H9 (cell line): ENCODE measurements at regions not wholly inside any gene's neighbourhood (a gene's known extent, or its start where the extent isn't known, plus 50 kb on each side); places are given as distances from the start of the nearest gene placed in this dataset.

Source experiments
- DNase-seq: peaks from one replicate; pipeline ENCODE4 v3.0.0-alpha.2; 2017
- H2AFZ ChIP-seq: one replicate; pipeline ENCODE4 v1.6.1; 2013; ENCODE audit warnings: mild to moderate bottlenecking, low read length, control low read depth, moderate library complexity
- H2AK5ac ChIP-seq: 2 replicates; pipeline ENCODE4 v1.6.1; 2013; ENCODE audit warnings: low read length, control low read depth, mixed read lengths; ENCODE audit not compliant: insufficient read length
- H2BK120ac ChIP-seq: one replicate; pipeline ENCODE4 v1.6.1; 2013; ENCODE audit warnings: low read depth, mild to moderate bottlenecking, low read length, control low read depth, inconsistent platforms; ENCODE audit not compliant: poor library complexity, severe bottlenecking
- H2BK12ac ChIP-seq: 2 replicates; pipeline ENCODE4 v1.6.1; 2013; ENCODE audit warnings: low read length, control low read depth, mixed read lengths, low read depth; ENCODE audit not compliant: insufficient read length
- H2BK15ac ChIP-seq: 2 replicates; pipeline ENCODE4 v1.6.1; 2013; ENCODE audit warnings: low read depth, low read length, control low read depth
- H2BK20ac ChIP-seq: one replicate; pipeline ENCODE4 v1.6.1; 2013; ENCODE audit warnings: low read depth, mild to moderate bottlenecking, low read length, control low read depth, inconsistent platforms; ENCODE audit not compliant: poor library complexity, severe bottlenecking
- H2BK5ac ChIP-seq: 2 replicates; pipeline ENCODE4 v1.6.1; 2013; ENCODE audit warnings: low read length, control low read depth, mixed read lengths; ENCODE audit not compliant: insufficient read length
- H3K14ac ChIP-seq: 2 replicates; pipeline ENCODE4 v1.6.1; 2013; ENCODE audit warnings: low read length, control low read depth; ENCODE audit not compliant: insufficient read depth
- H3K18ac ChIP-seq: 2 replicates; pipeline ENCODE4 v1.6.1; 2013; ENCODE audit warnings: low read depth, mild to moderate bottlenecking, mixed read lengths, low read length, control low read depth; ENCODE audit not compliant: insufficient read length
- H3K23ac ChIP-seq: 2 replicates; pipeline ENCODE4 v1.6.1; 2013; ENCODE audit warnings: low read length, control low read depth, mixed read lengths, low read depth; ENCODE audit not compliant: insufficient read length
- H3K23me2 ChIP-seq: 2 replicates; pipeline ENCODE4 v1.6.1; 2013; ENCODE audit warnings: low read depth, mild to moderate bottlenecking, mixed read lengths, low read length, control low read depth; ENCODE audit not compliant: insufficient read length, poor library complexity, severe bottlenecking
- H3K27ac ChIP-seq: 2 replicates; pipeline ENCODE4 v1.5.1; 2013; ENCODE audit warnings: low read length, control low read depth, mixed read lengths, low read depth; ENCODE audit not compliant: insufficient read length
- H3K27me3 ChIP-seq: 2 replicates; pipeline ENCODE4 v1.6.1; 2013; ENCODE audit warnings: low read length, control low read depth, inconsistent platforms; ENCODE audit not compliant: insufficient read depth
- H3K4ac ChIP-seq: 2 replicates; pipeline ENCODE4 v1.6.1; 2013; ENCODE audit warnings: low read depth, mild to moderate bottlenecking, control low read depth, inconsistent platforms, low read length, moderate library complexity
- H3K4me1 ChIP-seq: 2 replicates; pipeline ENCODE4 v1.6.1; 2013; ENCODE audit warnings: low read length, control low read depth, inconsistent platforms; ENCODE audit not compliant: insufficient read depth
- H3K4me2 ChIP-seq: 2 replicates; pipeline ENCODE4 v1.6.1; 2013; ENCODE audit warnings: low read length, control low read depth, mixed read lengths; ENCODE audit not compliant: insufficient read length, insufficient read depth
- H3K56ac ChIP-seq: 2 replicates; pipeline ENCODE4 v1.6.1; 2013; ENCODE audit warnings: low read depth, mild to moderate bottlenecking, mixed read lengths, low read length, control low read depth; ENCODE audit not compliant: insufficient read length
- H3K79me1 ChIP-seq: 2 replicates; pipeline ENCODE4 v1.6.1; 2013; ENCODE audit warnings: low read depth, mild to moderate bottlenecking, moderate library complexity, low read length, control low read depth, inconsistent platforms; ENCODE audit not compliant: insufficient read depth, poor library complexity, severe bottlenecking
- H3K79me2 ChIP-seq: 2 replicates; pipeline ENCODE4 v1.6.1; 2013; ENCODE audit warnings: low read length, control low read depth, inconsistent platforms; ENCODE audit not compliant: insufficient read depth
- H3K9ac ChIP-seq: 2 replicates; pipeline ENCODE4 v1.6.1; 2013; ENCODE audit warnings: low read length, control low read depth, mixed read lengths; ENCODE audit not compliant: insufficient read length; ENCODE audit errors: extremely low read depth
- H3K9me3 ChIP-seq: one replicate; pipeline ENCODE4 v1.6.1; 2013; ENCODE audit warnings: low read depth, low read length, inconsistent platforms; ENCODE audit not compliant: control insufficient read depth
- H3T11ph ChIP-seq: one replicate; pipeline ENCODE4 v1.6.1; 2013; ENCODE audit warnings: mild to moderate bottlenecking, low read length, control low read depth, inconsistent platforms
- H4K20me1 ChIP-seq: one replicate; pipeline ENCODE4 v1.6.1; 2013; ENCODE audit not compliant: control insufficient read depth, insufficient read length, insufficient read depth
- H4K5ac ChIP-seq: 2 replicates; pipeline ENCODE4 v1.6.1; 2013; ENCODE audit warnings: low read depth, mild to moderate bottlenecking, mixed read lengths, low read length, control low read depth; ENCODE audit not compliant: insufficient read length
- H4K8ac ChIP-seq: replicated peaks from 2 replicates; pipeline ENCODE4 v1.6.1; 2013; ENCODE audit warnings: low read length, control low read depth, mixed read lengths, low read depth; ENCODE audit not compliant: insufficient read length
- H4K91ac ChIP-seq: 2 replicates; pipeline ENCODE4 v1.6.1; 2013; ENCODE audit warnings: low read depth, mild to moderate bottlenecking, moderate library complexity, mixed read lengths, low read length, control low read depth; ENCODE audit not compliant: insufficient read length
- H3K27ac Mint-ChIP-seq, 3 experiments: 2 replicates in 2 of 3; 3 replicates in 1 of 3; pipeline ENCODE4 v1.8.0; 2020 to 2021; ENCODE audit warnings: mixed read lengths in 3 of 3, mild to moderate bottlenecking in 1 of 3, moderate library complexity in 1 of 3
- H3K27me3 Mint-ChIP-seq: 2 replicates; pipeline ENCODE4 v1.8.0; 2021; ENCODE audit warnings: low read depth, mild to moderate bottlenecking, moderate library complexity, mixed read lengths
- H3K36me3 Mint-ChIP-seq, 3 experiments: 2 replicates in 2 of 3; 3 replicates in 1 of 3; pipeline ENCODE4 v1.8.0; 2020 to 2021; ENCODE audit warnings: low read depth in 3 of 3, mixed read lengths in 3 of 3; ENCODE audit not compliant: insufficient read depth in 1 of 3
- H3K4me1 Mint-ChIP-seq, 2 experiments: 2 replicates each; pipeline ENCODE4 v1.8.0; 2020; ENCODE audit warnings: mixed read lengths in 2 of 2
- H3K4me3 Mint-ChIP-seq, 2 experiments: 2 replicates in 1 of 2; 3 replicates in 1 of 2; pipeline ENCODE4 v1.8.0; 2020 to 2021; ENCODE audit warnings: mild to moderate bottlenecking in 2 of 2, mixed read lengths in 2 of 2, moderate library complexity in 1 of 2
- H3K9me3 Mint-ChIP-seq, 2 experiments: 2 replicates in 1 of 2; 3 replicates in 1 of 2; pipeline ENCODE4 v1.8.0; 2020; ENCODE audit warnings: mild to moderate bottlenecking in 2 of 2, mixed read lengths in 2 of 2, moderate library complexity in 1 of 2
- CTCF ChIP-seq: fragments of 200-600 bp; sonication (generic); conservative IDR thresholded peaks from 3 replicates; pipeline ENCODE4 v1.8.0; 2021; ENCODE audit warnings: antibody characterized with exemption, mild to moderate bottlenecking
- WGBS: extraction: QIAGEN DNeasy Blood & Tissue Kit; methylation state at CpG from one replicate; pipeline ENCODE4 v1.1.7; 2013; ENCODE audit warnings: missing lambda C conversion rate, low lambda C conversion rate, mixed read lengths; ENCODE audit not compliant: insufficient read length; ENCODE audit errors: extremely low coverage; 5-methylcytosine and 5-hydroxymethylcytosine counted together

DNA sequence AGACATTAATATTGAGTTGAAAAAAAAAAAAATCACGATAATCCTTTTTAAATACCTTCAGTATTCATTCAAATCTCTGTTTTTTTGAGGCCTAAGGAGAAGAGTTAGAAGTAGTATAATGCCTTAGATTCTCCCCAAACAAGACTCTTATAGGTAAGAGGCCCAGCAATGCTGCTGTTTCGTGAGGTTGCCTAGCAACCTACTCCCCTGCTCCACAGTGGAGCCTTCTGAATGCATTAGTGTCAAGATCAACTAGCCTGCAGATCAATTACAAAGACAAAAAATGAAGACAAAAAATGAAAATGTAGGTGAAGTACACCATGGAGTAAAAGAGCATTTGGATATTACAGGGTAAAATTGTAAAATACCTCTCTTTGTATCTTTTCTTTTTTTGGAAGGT lies 229.8 kb upstream of the LUZP2 start:
- Histone ChIP-seq H3K4ac (no peak overlapping the region), H2AFZ (no peak overlapping the region), H3K56ac (no peak overlapping the region), H3K27ac (no peak overlapping the region), H3K9ac (no peak overlapping the region), H3K79me2 (no peaks in the 10 kb centered on the region), H3T11ph (no peak overlapping the region), H2BK120ac (no peak overlapping the region), H3K79me1 (no peaks in the 10 kb centered on the region), H4K5ac (no peak overlapping the region), H2BK12ac (no peak overlapping the region), H3K23ac (no peak overlapping the region), H3K18ac (no peak overlapping the region), H3K4me2 (no peak overlapping the region), H4K20me1 (no peaks in the 10 kb centered on the region), H2AK5ac (no peak overlapping the region), H3K9me3 (no peaks in the 10 kb centered on the region), H4K8ac (no peak overlapping the region), H3K23me2 (no peaks in the 10 kb centered on the region), H4K91ac (no peak overlapping the region), H2BK15ac (no peak overlapping the region), H2BK20ac (no peak overlapping the region), H2BK5ac (no peak overlapping the region), H3K4me1 (no peaks in the 10 kb centered on the region), H3K14ac (no peak overlapping the region), H3K27me3 (no peaks in the 10 kb centered on the region)
- DNase-seq: no peak
- no peak for TF ChIP-seq CTCF
- no peak overlapping the region for H3K4me3 Mint-ChIP-seq
- no peak overlapping the region for H3K27ac Mint-ChIP-seq
- H3K4me1 Mint-ChIP-seq: no peaks in the 10 kb centered on the region
- H3K9me3 Mint-ChIP-seq: no peaks in the 10 kb centered on the region; a peak in 1 of 5 replicates
- peaks cover 0 to 3% (median 0%) of the 10 kb centered on the region in 3 experiments; a peak in 2 of 7 replicates for H3K36me3 Mint-ChIP-seq
- WGBS: no CpG with 5 or more reads among the region's 2 CpGs
- no peaks in the 10 kb centered on the region for H3K27me3 Mint-ChIP-seq
